Neutrophil (primary cell): ENCODE measurements at regions not wholly inside any gene's neighbourhood (a gene's known extent, or its start where the extent isn't known, plus 50 kb on each side); places are given as distances from the start of the nearest gene placed in this dataset.

Experiments
- H3K27ac ChIP-seq: fragments of 200-600 bp; sonication (generic); 2 replicates; pipeline ENCODE4 v1.5.1; 2016; ENCODE audit warnings: mild to moderate bottlenecking, moderate library complexity
- H3K27me3 ChIP-seq: fragments of 200-600 bp; sonication (generic); 2 replicates; pipeline ENCODE4 v1.6.0; 2016; ENCODE audit warnings: mild to moderate bottlenecking
- H3K36me3 ChIP-seq: fragments of 200-600 bp; sonication (generic); 2 replicates; pipeline ENCODE4 v1.5.1; 2017
- H3K4me1 ChIP-seq, 2 experiments: fragments of 200-600 bp in 1 of 2; sonication (generic) in 1 of 2; 1 replicate in 1 of 2; 2 replicates in 1 of 2; pipeline versions ENCODE4 v1.5.1 to v1.6.1; 2013 to 2016; ENCODE audit warnings: low read depth in 1 of 2, low read length in 1 of 2, mild to moderate bottlenecking in 1 of 2, moderate library complexity in 1 of 2; ENCODE audit not compliant: control insufficient read depth in 1 of 2, insufficient read depth in 1 of 2
- H3K4me3 ChIP-seq, 2 experiments: fragments of 200-600 bp in 1 of 2; sonication (generic) in 1 of 2; 1 replicate in 1 of 2; 2 replicates in 1 of 2; pipeline ENCODE4 v1.5.1; 2013 to 2016; ENCODE audit warnings: low read depth in 1 of 2, low read length in 1 of 2, mild to moderate bottlenecking in 1 of 2, moderate library complexity in 1 of 2
- H3K9me3 ChIP-seq: fragments of 200-600 bp; sonication (generic); 2 replicates; pipeline ENCODE4 v1.5.1; 2016
- CTCF ChIP-seq: fragments of 200-600 bp; sonication (generic); IDR thresholded peaks from 2 replicates; pipeline ENCODE4 v1.5.1; 2016; ENCODE audit warnings: antibody characterized with exemption

- Histone ChIP-seq H3K27me3 (peaks cover 35% of the 10 kb centered on the region), H3K4me3 (no peak overlapping the region), H3K27ac (no peak overlapping the region), H3K9me3 (no peaks in the 10 kb centered on the region), H3K36me3 (no peaks in the 10 kb centered on the region), H3K4me1 (no peaks in the 10 kb centered on the region)
- no peak for TF ChIP-seq CTCF
Observed at GRCh38 chr3:124579641-124580040, 150.6 kb upstream of the UMPS start.

- no peaks in the 10 kb centered on the region for H3K36me3 ChIP-seq
- H3K4me3 ChIP-seq = no peak overlapping the region
- peaks cover 60% of the 10 kb centered on the region for H3K27me3 ChIP-seq
- no peaks in the 10 kb centered on the region for H3K9me3 ChIP-seq
- H3K4me1 ChIP-seq = no peaks in the 10 kb centered on the region
- TF ChIP-seq CTCF = no peak
- no peak overlapping the region for H3K27ac ChIP-seq
Observed at GRCh38 chr3:124582196-124582595, 148.1 kb upstream of the UMPS start.

- Histone ChIP-seq H3K36me3 (no peaks in the 10 kb centered on the region), H3K27ac (no peak overlapping the region), H3K4me3 (no peak overlapping the region), H3K9me3 (no peaks in the 10 kb centered on the region), H3K27me3 (peaks cover 65% of the 10 kb centered on the region), H3K4me1 (no peaks in the 10 kb centered on the region)
- TF ChIP-seq CTCF = no peak
Observed at GRCh38 chr3:124582621-124583395, 147.4 kb upstream of the UMPS start.

GRCh38 chr3:124584245-124584551 is 146.1 kb upstream of the UMPS start:
- Histone ChIP-seq H3K4me3 (no peak overlapping the region), H3K9me3 (no peaks in the 10 kb centered on the region), H3K27me3 (peaks cover 72% of the 10 kb centered on the region), H3K27ac (no peak overlapping the region), H3K36me3 (no peaks in the 10 kb centered on the region), H3K4me1 (no peaks in the 10 kb centered on the region)
- no peak for TF ChIP-seq CTCF

- no peak overlapping the region for H3K4me3 ChIP-seq
- H3K4me1 ChIP-seq = no peaks in the 10 kb centered on the region
- peaks cover 76% of the 10 kb centered on the region for H3K27me3 ChIP-seq
- no peak overlapping the region for H3K27ac ChIP-seq
- no peak for TF ChIP-seq CTCF
- no peaks in the 10 kb centered on the region for H3K36me3 ChIP-seq
- no peaks in the 10 kb centered on the region for H3K9me3 ChIP-seq
Observed at GRCh38 chr3:124584552-124585391, 145.5 kb upstream of the UMPS start.
